ENCODE measurements at regions not wholly inside any gene's neighbourhood (a gene's known extent, or its start where the extent isn't known, plus 50 kb on each side); places are given as distances from the start of the nearest gene placed in this dataset.

DNA sequence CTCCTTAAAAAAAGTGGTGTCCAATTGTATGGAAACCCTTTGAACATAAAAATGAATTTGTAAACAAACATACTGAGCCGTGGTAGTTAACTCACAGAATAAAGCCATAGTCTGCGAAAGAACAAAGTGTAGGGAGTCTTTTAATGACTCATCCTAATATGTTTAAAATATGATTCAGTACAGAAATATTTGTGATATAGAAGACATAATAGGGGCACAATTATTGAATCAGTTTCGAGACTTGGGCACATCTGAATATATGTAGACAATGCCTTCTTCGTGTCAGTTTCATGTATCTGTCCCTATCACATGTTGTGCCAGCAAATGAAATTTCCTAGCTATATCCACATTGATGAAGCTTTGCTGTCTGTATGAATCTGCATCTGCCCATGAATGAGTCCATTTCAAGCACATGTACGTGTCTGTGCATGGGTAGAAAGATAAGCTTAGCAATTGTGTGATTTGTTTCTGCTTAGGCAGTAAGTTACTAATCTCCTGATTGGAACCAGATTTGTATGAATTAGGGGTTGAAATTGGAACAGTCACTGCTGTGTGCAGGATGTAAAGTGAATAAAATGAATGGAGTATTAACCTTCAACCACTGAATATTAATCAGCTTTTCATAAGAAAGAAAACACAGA lies 112.5 kb upstream of the SOX9 start:
- Histone ChIP-seq H3K9ac (ENCODE audit: low read depth, low read length, poor library complexity, severe bottlenecking) (no peak overlapping the region), H3K27me3 (ENCODE audit: insufficient read depth, low read length, poor library complexity, severe bottlenecking) (no peaks in the 10 kb centered on the region), H3K79me2 (ENCODE audit: insufficient read depth, low read length) (no peaks in the 10 kb centered on the region), H3F3A (ENCODE audit: low read depth) (no peaks in the 10 kb centered on the region), H4K20me1 (ENCODE audit: insufficient read depth, low read length, poor library complexity, severe bottlenecking) (no peaks in the 10 kb centered on the region), H3K36me3 (ENCODE audit: insufficient read depth, low read length) (no peaks in the 10 kb centered on the region), H3K4me3 (ENCODE audit: low read length, poor library complexity, severe bottlenecking) (no peak overlapping the region), H3K4me2 (ENCODE audit: low read depth, low read length, poor library complexity, severe bottlenecking) (no peak overlapping the region), H3K9me3 (ENCODE audit: insufficient read depth, low read depth, low read length) (peaks cover 4% of the 10 kb centered on the region; the same call in 1 of the 2 replicates), H2AFZ (ENCODE audit: low read length) (no peak overlapping the region), H3K9me2 (replicated peaks; ENCODE audit: low read depth, low read length) (no peaks in the 10 kb centered on the region), H3K4me1 (ENCODE audit: insufficient read depth, low read length, poor library complexity, severe bottlenecking) (no peaks in the 10 kb centered on the region)
- no peak for TF ChIP-seq EZH2phosphoT487 (IDR thresholded peaks at IDR 0.05; ENCODE audit: borderline replicate concordance)
- TF ChIP-seq, protein P1, sequence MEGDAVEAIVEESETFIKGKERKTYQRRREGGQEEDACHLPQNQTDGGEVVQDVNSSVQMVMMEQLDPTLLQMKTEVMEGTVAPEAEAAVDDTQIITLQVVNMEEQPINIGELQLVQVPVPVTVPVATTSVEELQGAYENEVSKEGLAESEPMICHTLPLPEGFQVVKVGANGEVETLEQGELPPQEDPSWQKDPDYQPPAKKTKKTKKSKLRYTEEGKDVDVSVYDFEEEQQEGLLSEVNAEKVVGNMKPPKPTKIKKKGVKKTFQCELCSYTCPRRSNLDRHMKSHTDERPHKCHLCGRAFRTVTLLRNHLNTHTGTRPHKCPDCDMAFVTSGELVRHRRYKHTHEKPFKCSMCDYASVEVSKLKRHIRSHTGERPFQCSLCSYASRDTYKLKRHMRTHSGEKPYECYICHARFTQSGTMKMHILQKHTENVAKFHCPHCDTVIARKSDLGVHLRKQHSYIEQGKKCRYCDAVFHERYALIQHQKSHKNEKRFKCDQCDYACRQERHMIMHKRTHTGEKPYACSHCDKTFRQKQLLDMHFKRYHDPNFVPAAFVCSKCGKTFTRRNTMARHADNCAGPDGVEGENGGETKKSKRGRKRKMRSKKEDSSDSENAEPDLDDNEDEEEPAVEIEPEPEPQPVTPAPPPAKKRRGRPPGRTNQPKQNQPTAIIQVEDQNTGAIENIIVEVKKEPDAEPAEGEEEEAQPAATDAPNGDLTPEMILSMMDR (conservative IDR thresholded peaks at IDR 0.05; ENCODE audit: low read length), result no peak

DNA sequence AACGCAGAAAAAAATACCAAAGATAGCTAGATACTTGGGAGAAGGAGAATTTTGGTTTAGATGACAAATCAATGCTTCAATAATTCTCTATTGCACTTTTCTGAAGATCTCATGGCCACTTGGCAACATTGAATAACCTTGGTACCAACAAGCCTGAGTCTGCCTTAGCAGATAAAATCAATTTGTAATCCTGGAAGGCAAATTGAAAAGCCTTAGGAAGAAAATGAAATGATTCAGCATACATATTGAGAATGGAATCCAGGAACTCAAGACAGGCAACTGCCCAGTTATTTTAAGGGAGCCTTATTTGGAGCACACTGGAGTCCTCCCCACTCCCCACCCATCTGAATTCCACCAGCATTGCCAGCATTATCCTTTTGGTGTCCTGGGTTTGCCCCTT lies 109.3 kb upstream of the SOX9 start:
- no peak overlapping the region for H3K4me3 ChIP-seq (ENCODE audit: low read length, poor library complexity, severe bottlenecking)
- no peak overlapping the region for H2AFZ ChIP-seq (ENCODE audit: low read length)
- peaks cover 4% of the 10 kb centered on the region; the same call in 1 of the 2 replicates for H3K9me3 ChIP-seq (ENCODE audit: insufficient read depth, low read depth, low read length)
- H3K27me3 ChIP-seq (ENCODE audit: insufficient read depth, low read length, poor library complexity, severe bottlenecking), result no peaks in the 10 kb centered on the region
- H3K9ac ChIP-seq (ENCODE audit: low read depth, low read length, poor library complexity, severe bottlenecking), result no peak overlapping the region
- H3K9me2 ChIP-seq (replicated peaks; ENCODE audit: low read depth, low read length), result no peaks in the 10 kb centered on the region
- no peaks in the 10 kb centered on the region for H3K4me1 ChIP-seq (ENCODE audit: insufficient read depth, low read length, poor library complexity, severe bottlenecking)
- H3F3A ChIP-seq (ENCODE audit: low read depth), result no peaks in the 10 kb centered on the region
- H3K79me2 ChIP-seq (ENCODE audit: insufficient read depth, low read length), result no peaks in the 10 kb centered on the region
- no peaks in the 10 kb centered on the region for H4K20me1 ChIP-seq (ENCODE audit: insufficient read depth, low read length, poor library complexity, severe bottlenecking)
- no peaks in the 10 kb centered on the region for H3K36me3 ChIP-seq (ENCODE audit: insufficient read depth, low read length)
- H3K4me2 ChIP-seq (ENCODE audit: low read depth, low read length, poor library complexity, severe bottlenecking), result no peak overlapping the region
- TF ChIP-seq, protein P1 (conservative IDR thresholded peaks at IDR 0.05; ENCODE audit: low read length), result no peak
- no peak for TF ChIP-seq EZH2phosphoT487 (IDR thresholded peaks at IDR 0.05; ENCODE audit: borderline replicate concordance)

DNA sequence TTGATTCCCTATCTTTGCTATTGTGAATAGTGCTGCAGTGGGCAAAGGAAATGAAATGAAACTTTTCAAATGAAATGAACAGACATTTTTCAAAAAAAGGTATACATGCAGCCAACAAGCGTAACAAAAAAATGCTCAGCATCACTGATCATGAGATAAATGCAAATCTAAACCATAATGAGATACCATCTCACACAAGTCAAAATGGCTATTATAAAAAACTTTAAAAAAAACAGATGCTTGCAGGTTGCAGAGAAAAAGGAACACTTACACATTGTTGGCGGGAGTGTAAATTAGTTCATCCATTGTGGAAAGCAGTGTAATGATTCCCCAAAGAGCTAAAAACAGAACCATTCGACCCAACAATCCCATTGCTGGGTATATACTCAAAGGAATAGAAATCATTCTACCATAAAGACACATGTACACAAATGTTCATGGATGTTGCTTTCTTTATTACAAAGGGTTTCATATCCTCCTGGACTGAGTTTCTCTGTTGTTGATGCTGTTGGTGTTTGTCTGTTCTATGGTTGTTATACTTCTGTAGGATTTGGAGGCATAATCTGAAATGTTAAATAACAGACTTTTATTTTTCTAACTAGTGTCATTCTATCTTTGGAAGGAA lies 99.3 kb upstream of the SOX9 start:
- Histone ChIP-seq H4K20me1 (ENCODE audit: insufficient read depth, low read length, poor library complexity, severe bottlenecking) (no peaks in the 10 kb centered on the region), H3K4me2 (ENCODE audit: low read depth, low read length, poor library complexity, severe bottlenecking) (no peak overlapping the region), H3K36me3 (ENCODE audit: insufficient read depth, low read length) (no peaks in the 10 kb centered on the region), H2AFZ (ENCODE audit: low read length) (no peak overlapping the region), H3K9ac (ENCODE audit: low read depth, low read length, poor library complexity, severe bottlenecking) (no peak overlapping the region), H3K4me1 (ENCODE audit: insufficient read depth, low read length, poor library complexity, severe bottlenecking) (no peaks in the 10 kb centered on the region), H3K4me3 (ENCODE audit: low read length, poor library complexity, severe bottlenecking) (no peak overlapping the region), H3K79me2 (ENCODE audit: insufficient read depth, low read length) (no peaks in the 10 kb centered on the region), H3F3A (ENCODE audit: low read depth) (no peaks in the 10 kb centered on the region), H3K9me2 (replicated peaks; ENCODE audit: low read depth, low read length) (no peaks in the 10 kb centered on the region), H3K27me3 (ENCODE audit: insufficient read depth, low read length, poor library complexity, severe bottlenecking) (no peaks in the 10 kb centered on the region), H3K9me3 (ENCODE audit: insufficient read depth, low read depth, low read length) (no peaks in the 10 kb centered on the region; the same call in 1 of the 2 replicates)
- TF ChIP-seq, protein P1 (conservative IDR thresholded peaks at IDR 0.05; ENCODE audit: low read length), result no peak
- no peak for TF ChIP-seq EZH2phosphoT487 (IDR thresholded peaks at IDR 0.05; ENCODE audit: borderline replicate concordance)

All from Loucy (cell line).